ENCODE measurements at regions not wholly inside any gene's neighbourhood (a gene's known extent, or its start where the extent isn't known, plus 50 kb on each side); places are given as distances from the start of the nearest gene placed in this dataset.

- DNase-seq: no peak
Measured at GRCh38 chr11:28512143-28512756, 404.1 kb downstream of the METTL15 start.

DNA sequence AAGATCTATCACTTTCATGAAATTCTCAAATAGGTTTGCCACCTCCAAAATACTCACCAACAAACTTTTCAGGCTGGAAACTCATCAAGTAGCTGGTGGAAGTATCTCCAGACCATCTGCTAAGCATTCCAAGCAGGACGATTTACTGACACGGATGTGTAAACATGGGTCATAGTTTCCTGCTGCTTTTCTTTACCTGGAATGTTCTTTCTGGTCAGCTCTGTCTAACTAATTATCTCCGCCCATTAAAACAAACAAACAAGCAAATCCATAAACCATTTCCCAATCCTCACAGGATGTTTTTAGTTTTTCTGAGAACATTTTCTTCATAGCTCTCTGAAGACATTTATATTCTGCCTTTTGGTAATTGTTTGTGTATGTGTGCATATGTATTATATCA is 397.0 kb downstream of the METTL15 start:
- DNase-seq: no peak

- no peak for DNase-seq
Measured at GRCh38 chr11:28504555-28505110, 396.4 kb downstream of the METTL15 start.

GRCh38 chr11:28495333-28495732 is 387.1 kb downstream of the METTL15 start:
- DNase-seq: no peak

DNA sequence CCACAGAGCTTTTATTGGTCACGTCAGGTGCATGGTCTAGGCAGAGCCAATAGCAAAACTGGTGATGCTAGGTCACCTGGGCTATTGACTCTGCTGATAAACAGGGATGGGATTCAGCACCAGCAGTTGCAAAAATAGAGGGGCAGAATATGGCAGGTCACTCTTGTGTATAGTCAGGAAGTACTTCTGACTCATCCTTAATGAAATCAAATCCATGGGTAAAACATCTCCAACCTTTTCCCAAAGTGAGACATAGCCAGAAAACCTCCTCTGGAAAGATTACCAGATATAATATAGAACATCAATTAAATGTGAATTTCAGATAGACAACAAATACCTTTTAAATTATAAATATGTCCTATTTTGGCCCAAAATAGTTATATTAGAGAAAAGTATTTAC is 383.2 kb downstream of the METTL15 start:
- no peak for DNase-seq

DNA sequence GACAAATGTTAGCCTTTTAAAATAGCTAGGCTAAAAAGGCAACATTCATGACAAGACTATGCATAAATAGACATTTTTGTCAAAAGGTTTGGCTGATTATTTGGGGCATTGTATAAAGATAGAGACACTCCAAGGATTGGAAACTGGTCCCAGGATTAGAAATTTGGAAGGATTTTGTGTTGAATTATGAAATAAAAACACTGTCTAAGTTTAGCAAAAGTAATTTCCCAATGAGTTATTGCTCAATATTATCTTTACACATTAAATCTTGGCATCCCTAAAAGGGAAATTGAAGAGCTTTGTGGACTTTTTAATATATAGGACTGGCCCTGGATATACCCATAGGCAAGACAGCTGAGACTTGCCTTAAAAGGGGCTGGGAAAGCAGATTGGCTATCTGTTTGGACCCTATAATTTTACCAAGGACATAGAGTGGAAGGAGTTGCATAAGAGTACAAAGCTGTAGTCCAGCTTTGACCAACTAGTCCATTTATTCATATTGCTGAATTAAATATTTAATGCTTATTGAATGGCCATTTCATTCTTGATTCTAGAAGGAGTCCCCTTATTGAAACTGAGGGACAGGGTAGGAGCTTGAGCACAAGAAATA is 382.7 kb downstream of the METTL15 start:
- no peak for DNase-seq

DNA sequence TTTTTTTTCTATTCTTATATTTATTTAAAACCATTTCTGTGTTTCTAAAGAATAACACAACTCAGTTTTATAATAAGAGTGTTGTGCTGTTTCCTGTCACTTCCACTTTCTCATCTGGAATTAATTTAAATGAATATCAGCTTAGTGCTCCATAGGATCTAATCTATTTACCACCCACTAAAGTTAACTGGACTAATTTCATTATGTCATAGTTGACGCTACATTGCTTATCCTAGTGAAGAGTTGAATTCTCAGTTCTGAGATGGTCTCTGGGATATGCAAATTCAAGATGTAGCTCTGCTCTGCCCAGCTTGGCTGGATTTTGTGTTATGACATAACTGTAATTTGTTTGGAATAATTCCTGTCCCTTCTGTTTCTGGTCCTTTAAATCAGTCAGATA is 380.1 kb downstream of the METTL15 start:
- no peak for DNase-seq

DNA sequence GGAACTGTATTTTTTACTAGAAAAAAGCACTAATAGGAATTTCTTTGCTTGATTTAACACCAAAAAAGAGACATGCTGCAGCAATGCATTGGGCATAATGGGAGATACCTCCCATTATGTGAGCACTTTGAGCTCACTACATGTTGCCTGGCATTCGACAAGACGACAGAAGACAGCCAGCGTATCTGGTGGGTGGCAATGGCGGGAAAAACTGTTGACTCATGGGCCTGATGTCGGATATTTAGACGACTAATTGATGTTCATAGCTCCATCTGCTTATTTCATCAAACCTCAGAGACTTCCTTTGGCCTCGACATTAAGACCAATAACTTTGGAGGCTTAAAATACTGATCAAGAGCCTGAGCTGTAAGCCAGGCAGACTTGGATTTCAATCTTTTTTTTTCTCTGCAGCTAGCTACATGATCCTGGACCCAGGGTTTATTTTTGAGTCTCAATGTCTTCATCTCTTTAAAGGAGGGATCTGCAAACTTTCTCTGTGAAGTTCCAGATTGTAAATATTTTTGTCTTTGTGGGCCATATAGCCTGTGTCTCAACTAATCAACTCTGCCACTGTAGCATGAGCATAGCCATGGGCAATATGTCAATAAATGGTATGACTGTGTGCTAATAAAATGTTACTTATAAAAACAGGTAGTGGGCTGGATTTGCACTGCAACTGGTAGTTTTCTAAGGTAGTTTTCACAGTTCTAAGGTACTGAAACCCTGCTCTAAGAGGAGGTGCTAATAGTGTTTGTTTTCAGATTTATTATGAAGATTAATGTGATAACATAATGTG is 375.1 kb downstream of the METTL15 start:
- DNase-seq: no peak

GRCh38 chr11:28482666-28483065 is 374.5 kb downstream of the METTL15 start:
- DNase-seq: no peak

DNA sequence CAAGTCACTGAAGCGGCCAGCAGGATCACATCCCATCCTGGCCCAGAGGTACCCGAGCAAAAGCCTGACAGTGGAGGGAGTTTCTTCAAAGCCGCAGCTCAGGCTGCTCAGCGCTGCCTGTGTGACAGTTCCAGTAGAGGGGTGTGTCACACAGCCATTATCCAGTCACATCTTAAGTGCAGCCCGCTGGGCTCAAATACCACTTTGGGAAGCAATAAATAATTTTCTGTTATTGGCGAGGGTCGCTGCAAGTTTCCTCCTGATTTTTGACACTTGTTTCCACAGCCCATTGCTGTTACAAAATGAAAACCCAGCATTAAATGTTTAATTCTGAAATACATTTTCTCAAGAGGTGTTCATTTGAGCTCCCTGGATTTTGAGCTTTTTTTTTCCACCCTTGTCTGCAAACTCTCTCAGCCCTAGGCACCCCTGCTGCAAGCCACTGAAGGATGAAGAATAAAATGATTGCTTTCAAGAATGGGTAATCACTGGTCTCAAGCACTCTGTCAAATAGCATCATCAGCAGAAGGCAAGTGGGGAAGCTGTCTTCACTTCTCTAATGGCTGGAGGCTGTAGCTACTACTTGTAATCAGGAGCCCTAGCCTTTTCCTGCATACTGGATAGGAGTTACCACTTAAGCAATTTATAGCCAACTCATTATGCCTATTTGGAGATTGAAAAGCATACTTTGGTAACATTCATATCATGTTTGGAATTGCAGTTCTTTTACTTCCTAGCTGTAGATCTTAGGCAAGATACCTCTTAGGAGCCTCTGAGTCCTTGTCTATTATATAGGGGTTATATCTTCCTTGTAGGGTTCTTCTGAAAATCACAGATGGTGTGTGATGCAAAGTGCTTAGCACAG is 373.7 kb downstream of the METTL15 start:
- no peak for DNase-seq

DNA sequence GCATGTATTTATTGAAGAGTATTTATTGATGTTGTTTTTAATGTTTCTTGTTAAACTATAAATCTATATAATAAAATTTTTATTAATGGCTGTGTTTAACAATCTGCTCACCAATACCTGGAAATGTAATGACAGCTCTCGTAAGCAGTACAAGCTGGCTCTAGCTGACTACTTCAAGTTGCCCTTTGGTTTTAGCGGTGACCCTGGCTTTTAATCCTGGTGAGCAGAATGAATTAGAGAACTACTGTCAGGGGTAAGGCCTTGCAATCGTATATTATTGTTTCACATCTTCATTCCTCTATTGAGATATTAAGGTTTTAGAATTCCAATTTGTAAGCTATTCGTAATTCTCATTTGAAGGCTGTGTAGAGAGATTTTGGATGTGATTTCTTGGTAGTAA is 372.2 kb downstream of the METTL15 start:
- no peak for DNase-seq

DNA sequence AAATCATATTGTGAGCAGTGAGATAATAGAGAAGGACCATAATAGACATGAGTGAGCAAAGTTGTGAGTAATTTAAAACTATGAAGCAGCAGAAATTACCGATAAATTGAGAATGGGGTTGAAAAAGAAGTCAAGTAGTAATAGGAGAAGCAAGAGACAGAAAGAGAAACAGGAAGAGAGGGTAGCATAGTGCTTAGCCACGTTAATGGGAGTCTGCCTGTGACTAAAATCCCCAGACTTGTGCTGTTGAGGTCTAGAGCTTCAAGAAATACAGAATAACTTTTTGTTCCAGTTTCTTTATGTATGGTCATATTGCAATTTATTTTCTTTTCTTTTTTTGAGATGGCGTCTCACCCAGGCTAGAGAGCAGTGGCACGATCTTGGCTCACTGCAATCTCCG is 368.7 kb downstream of the METTL15 start:
- DNase-seq: no peak

DNA sequence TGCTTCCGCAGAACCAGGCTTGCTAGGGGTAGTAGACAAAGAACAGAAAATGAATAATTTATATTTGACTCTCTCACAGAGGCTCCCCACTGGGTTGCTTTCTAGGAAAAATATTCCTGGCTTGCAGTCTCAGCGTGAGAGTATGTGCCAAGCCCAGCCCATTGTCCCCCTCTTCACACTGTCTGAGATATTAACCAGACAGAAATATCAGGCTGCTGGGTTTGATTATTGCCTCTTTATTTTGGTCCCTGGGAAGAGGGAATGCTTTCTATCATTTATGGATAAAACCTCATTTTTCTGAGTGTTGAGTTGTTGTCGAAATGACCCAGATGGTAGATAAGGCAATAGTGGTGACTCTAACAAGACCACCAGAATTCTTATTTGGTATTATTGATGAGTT is 367.9 kb downstream of the METTL15 start:
- DNase-seq: no peak

- DNase-seq: no peak
Measured at GRCh38 chr11:28472904-28473303, 364.7 kb downstream of the METTL15 start.

GRCh38 chr11:28471537-28471936 is 363.3 kb downstream of the METTL15 start:
- DNase-seq: no peak

- DNase-seq: no peak
Measured at GRCh38 chr11:28470180-28470579, 362.0 kb downstream of the METTL15 start.

- no peak for DNase-seq
Measured at GRCh38 chr11:28466506-28466905, 358.3 kb downstream of the METTL15 start.

GRCh38 chr11:28464252-28464867 is 356.2 kb downstream of the METTL15 start:
- no peak for DNase-seq

DNA sequence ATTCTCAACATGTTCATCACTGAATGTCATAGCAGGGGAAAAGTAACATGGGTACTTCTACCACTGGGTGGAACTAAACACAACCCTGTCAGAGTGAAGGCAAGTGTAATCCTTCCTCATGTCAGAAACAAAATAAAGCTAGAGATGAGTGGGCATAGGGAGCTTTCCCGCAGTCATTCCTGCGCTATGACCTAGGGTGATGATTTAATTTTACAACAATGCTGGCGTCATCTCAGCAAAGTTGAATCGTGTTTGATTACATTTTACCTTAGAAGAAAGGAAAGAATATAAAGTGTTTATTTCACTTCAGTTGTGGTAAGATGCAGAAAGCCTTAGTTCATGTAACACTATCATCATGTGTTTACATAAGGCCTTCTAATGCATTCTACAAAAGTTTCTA is 355.6 kb downstream of the METTL15 start:
- DNase-seq: no peak

DNA sequence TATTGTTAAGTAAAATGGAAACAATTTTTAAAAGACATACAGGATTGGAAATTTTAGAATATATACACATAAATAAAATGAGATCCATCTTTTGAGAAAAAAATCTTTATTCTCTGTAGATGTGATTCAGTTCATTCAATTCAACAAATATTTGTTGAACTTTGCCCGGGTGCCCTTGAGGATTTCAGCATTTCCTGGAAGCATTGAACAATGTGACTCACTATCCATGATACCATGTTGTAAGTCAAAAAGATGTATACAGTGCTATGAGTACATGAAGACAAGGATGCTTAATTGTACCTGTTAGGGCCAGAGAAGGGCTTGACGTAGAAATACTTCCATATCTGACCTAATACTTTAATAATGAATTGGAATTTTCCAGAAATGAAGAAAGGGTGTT is 353.7 kb downstream of the METTL15 start:
- DNase-seq: no peak

GRCh38 chr11:28461338-28461737 is 353.1 kb downstream of the METTL15 start:
- DNase-seq: no peak

GRCh38 chr11:28460348-28460747 is 352.2 kb downstream of the METTL15 start:
- no peak for DNase-seq

DNA sequence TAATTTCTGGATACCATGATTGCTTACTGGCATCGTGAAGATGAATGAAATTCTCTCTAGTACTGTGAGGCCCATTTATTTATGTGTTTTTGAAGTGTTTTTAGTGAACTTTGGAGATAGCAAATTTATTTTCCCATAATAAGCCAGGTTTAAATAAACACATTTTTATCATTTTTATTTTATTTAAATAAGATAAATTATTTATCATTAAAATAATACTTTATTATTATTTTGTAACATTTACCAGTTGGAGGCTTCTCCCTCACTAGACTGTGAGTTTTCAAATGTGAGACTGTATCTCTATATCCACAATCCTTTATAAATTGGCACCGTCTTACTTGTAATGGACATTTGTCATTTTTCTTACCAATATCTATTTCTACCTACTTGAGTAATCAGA is 351.7 kb downstream of the METTL15 start:
- DNase-seq: no peak
